Fibroblast of lung (primary cell): ENCODE measurements at regions not wholly inside any gene's neighbourhood (a gene's known extent, or its start where the extent isn't known, plus 50 kb on each side); places are given as distances from the start of the nearest gene placed in this dataset.
A peak's percentile ranks its signal among the peaks of the same experiment; 100 is the strongest.

Source experiments
- DNase-seq, 2 donors: peaks; one replicate each; pipeline versions ENCODE4 v3.0.0 to v3.0.0-alpha.2; 2010; ENCODE audit warnings: low read depth in 2 of 2
- H2AFZ ChIP-seq: 2 replicates; pipeline ENCODE4 v1.5.1; 2012; ENCODE audit warnings: low read length, control low read depth, inconsistent platforms
- H3K27ac ChIP-seq: 2 replicates; pipeline ENCODE4 v1.5.1; 2011; ENCODE audit warnings: low read length, control low read depth; ENCODE audit not compliant: insufficient read depth
- H3K27me3 ChIP-seq: 2 replicates; pipeline ENCODE4 v1.5.1; 2011; ENCODE audit warnings: mild to moderate bottlenecking, low read length; ENCODE audit not compliant: control insufficient read depth, insufficient read depth
- H3K36me3 ChIP-seq: 2 replicates; pipeline ENCODE4 v1.5.1; 2011; ENCODE audit warnings: low read length; ENCODE audit not compliant: control insufficient read depth, insufficient read depth
- H3K4me1 ChIP-seq: 2 replicates; pipeline ENCODE4 v1.5.1; 2011; ENCODE audit warnings: low read length; ENCODE audit not compliant: control insufficient read depth, insufficient read depth; ENCODE audit errors: extremely low read depth
- H3K4me2 ChIP-seq: 2 replicates; pipeline ENCODE4 v1.5.1; 2011; ENCODE audit warnings: low read length, control low read depth; ENCODE audit not compliant: insufficient read depth; ENCODE audit errors: extremely low read depth
- H3K4me3 ChIP-seq, 4 experiments: fragments of 200-600 bp in 1 of 4; sonication (generic) in 1 of 4; replicated peaks in 1 of 4; 2 replicates each; pipeline ENCODE4 v1.5.1; 2011 to 2016; ENCODE audit warnings: low read length in 4 of 4, low read depth in 3 of 4, mild to moderate bottlenecking in 3 of 4, control low read depth in 2 of 4, inconsistent platforms in 1 of 4, mixed read lengths in 1 of 4; ENCODE audit not compliant: insufficient read depth in 1 of 4; ENCODE audit errors: control extremely low read depth in 1 of 4
- H3K79me2 ChIP-seq: 2 replicates; pipeline ENCODE4 v1.5.1; 2012; ENCODE audit warnings: mild to moderate bottlenecking, low read length, inconsistent platforms; ENCODE audit not compliant: control insufficient read depth, insufficient read depth
- H3K9ac ChIP-seq: 2 replicates; pipeline ENCODE4 v1.5.1; 2011; ENCODE audit warnings: mild to moderate bottlenecking, low read length, control low read depth; ENCODE audit not compliant: insufficient read depth
- H3K9me3 ChIP-seq: 2 replicates; pipeline ENCODE4 v1.5.1; 2012; ENCODE audit warnings: low read depth, low read length; ENCODE audit not compliant: control insufficient read depth, insufficient read depth
- H4K20me1 ChIP-seq: 2 replicates; pipeline ENCODE4 v1.5.1; 2011; ENCODE audit warnings: low read length; ENCODE audit not compliant: control insufficient read depth, insufficient read depth; ENCODE audit errors: extremely low read depth
- EZH2 ChIP-seq: IDR thresholded peaks from 2 replicates; pipeline ENCODE4 v1.5.1; 2012; ENCODE audit warnings: low read length, control low read depth, mild to moderate bottlenecking; ENCODE audit errors: missing control alignments
- TF ChIP-seq, protein P1 (sequence below), 2 donors: IDR thresholded peaks in 1 of 2; conservative IDR thresholded peaks in 1 of 2; 1 replicate in 1 of 2; 2 replicates in 1 of 2; pipeline ENCODE4 v1.5.1; 2011 to 2012; ENCODE audit warnings: low read length in 2 of 2, control low read depth in 1 of 2, inconsistent platforms in 1 of 2, low read depth in 1 of 2, mild to moderate bottlenecking in 1 of 2

- Histone ChIP-seq H3K4me2 (no peak overlapping the region), H2AFZ (no peak overlapping the region), H3K36me3 (no peaks in the 10 kb centered on the region), H3K9me3 (no peaks in the 10 kb centered on the region), H3K9ac (no peak overlapping the region), H3K4me1 (no peaks in the 10 kb centered on the region), H3K27ac (no peak overlapping the region), H3K4me3 (no peak overlapping the region), H3K27me3 (no peaks in the 10 kb centered on the region), H3K79me2 (no peaks in the 10 kb centered on the region), H4K20me1 (no peaks in the 10 kb centered on the region)
- TF ChIP-seq EZH2, result no peak
- TF ChIP-seq, protein P1, sequence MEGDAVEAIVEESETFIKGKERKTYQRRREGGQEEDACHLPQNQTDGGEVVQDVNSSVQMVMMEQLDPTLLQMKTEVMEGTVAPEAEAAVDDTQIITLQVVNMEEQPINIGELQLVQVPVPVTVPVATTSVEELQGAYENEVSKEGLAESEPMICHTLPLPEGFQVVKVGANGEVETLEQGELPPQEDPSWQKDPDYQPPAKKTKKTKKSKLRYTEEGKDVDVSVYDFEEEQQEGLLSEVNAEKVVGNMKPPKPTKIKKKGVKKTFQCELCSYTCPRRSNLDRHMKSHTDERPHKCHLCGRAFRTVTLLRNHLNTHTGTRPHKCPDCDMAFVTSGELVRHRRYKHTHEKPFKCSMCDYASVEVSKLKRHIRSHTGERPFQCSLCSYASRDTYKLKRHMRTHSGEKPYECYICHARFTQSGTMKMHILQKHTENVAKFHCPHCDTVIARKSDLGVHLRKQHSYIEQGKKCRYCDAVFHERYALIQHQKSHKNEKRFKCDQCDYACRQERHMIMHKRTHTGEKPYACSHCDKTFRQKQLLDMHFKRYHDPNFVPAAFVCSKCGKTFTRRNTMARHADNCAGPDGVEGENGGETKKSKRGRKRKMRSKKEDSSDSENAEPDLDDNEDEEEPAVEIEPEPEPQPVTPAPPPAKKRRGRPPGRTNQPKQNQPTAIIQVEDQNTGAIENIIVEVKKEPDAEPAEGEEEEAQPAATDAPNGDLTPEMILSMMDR (conservative IDR thresholded peaks at IDR 0.05 in 1 of 2, IDR thresholded peaks at IDR 0.05 in 1 of 2; ENCODE audit: low read depth in 1 of 2, low read length in 2 of 2), result peak; percentile 69 to 71
- peak; percentile 39 to 73 for DNase-seq
These were observed 151.4 kb upstream of the LAMA2 start for GRCh38 chr6:128731249-128732165.

GRCh38 chr6:128727500-128727899, 155.4 kb upstream of the LAMA2 start:
- no peaks in the 10 kb centered on the region for H3K36me3 ChIP-seq
- DNase-seq, result no peak
- no peaks in the 10 kb centered on the region for H3K9me3 ChIP-seq
- H3K4me1 ChIP-seq, result no peaks in the 10 kb centered on the region
- no peak overlapping the region for H2AFZ ChIP-seq
- no peak overlapping the region for H3K9ac ChIP-seq
- H3K4me2 ChIP-seq, result no peak overlapping the region
- H3K27me3 ChIP-seq, result no peaks in the 10 kb centered on the region
- no peak overlapping the region for H3K4me3 ChIP-seq
- H4K20me1 ChIP-seq, result no peaks in the 10 kb centered on the region
- no peak overlapping the region for H3K27ac ChIP-seq
- TF ChIP-seq, protein P1 (conservative IDR thresholded peaks at IDR 0.05 in 1 of 2, IDR thresholded peaks at IDR 0.05 in 1 of 2; ENCODE audit: low read depth in 1 of 2, low read length in 2 of 2), result no peak
- no peak for TF ChIP-seq EZH2
- no peaks in the 10 kb centered on the region for H3K79me2 ChIP-seq

DNA sequence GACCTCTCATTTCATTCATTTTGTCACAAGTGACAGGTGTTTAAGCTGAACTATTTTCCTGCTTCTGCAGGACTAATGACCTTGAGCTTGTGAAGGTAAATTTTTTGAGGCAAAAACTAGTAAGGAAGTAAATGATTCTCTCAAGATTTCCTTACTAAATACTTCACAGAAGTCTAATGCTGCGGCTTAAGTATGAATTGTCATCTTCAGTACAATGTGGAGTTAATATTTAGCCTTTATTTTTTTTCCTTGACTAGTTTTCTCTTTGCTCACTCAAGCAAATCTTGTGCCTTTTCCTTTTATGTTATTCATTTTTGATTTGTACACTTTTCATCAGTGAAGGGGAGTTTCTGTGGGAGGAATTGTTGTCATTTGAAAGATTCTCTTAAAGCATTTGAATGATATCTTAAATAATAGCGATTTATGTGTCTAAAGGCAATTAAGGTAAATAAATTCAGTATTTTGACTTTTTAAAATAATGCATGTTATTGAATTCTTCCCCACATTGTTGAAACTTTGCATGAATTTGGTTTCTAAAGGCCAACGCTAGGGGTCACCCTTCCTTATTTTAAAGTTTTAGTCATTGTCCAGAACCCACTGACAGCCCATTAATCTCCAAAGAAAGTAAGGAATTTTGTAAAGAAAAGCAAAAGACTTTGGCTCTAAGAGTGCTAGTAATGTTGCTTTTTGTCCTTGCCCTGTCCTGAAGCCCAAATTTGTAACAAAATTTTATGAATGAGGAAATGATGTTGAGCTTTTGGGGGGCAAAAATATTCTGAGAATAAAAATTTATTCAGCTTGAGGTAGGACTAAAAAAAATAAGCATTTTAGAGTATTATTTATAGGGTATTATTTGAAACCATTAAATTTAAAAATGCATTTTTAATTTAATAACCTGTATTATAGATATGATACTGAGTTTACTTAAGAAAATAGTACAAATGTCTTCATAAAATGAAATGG, 157.4 kb upstream of the LAMA2 start:
- Histone ChIP-seq H3K79me2 (no peaks in the 10 kb centered on the region), H3K9ac (no peak overlapping the region), H3K4me2 (no peak overlapping the region), H4K20me1 (no peaks in the 10 kb centered on the region), H3K27me3 (no peaks in the 10 kb centered on the region), H3K36me3 (no peaks in the 10 kb centered on the region), H3K27ac (no peak overlapping the region), H3K9me3 (no peaks in the 10 kb centered on the region), H3K4me3 (no peak overlapping the region), H2AFZ (no peak overlapping the region), H3K4me1 (no peaks in the 10 kb centered on the region)
- TF ChIP-seq EZH2, result no peak
- TF ChIP-seq, protein P1 (conservative IDR thresholded peaks at IDR 0.05 in 1 of 2, IDR thresholded peaks at IDR 0.05 in 1 of 2; ENCODE audit: low read depth in 1 of 2, low read length in 2 of 2), result peak; percentile 63 to 64
- DNase-seq, result peak; percentile 52 to 69
